OCI-LY3 (cell line): ENCODE measurements at regions not wholly inside any gene's neighbourhood (a gene's known extent, or its start where the extent isn't known, plus 50 kb on each side); places are given as distances from the start of the nearest gene placed in this dataset.

Experiments
- H2AFZ ChIP-seq: fragments of 200-600, 300-600 bp; shearing (Covaris generic); 2 replicates; pipeline ENCODE4 v1.6.0; 2014; ENCODE audit warnings: antibody characterized with exemption, low read depth, low read length
- H3K27ac ChIP-seq: fragments of 200-600, 300-600 bp; sonication (generic); 2 replicates; pipeline ENCODE4 v1.5.1; 2014; ENCODE audit warnings: mild to moderate bottlenecking, low read length, moderate library complexity, mixed read lengths
- H3K27me3 ChIP-seq: fragments of 200-600, 300-600 bp; sonication (generic); 2 replicates; pipeline ENCODE4 v1.6.1; 2014; ENCODE audit warnings: low read depth, low read length, mixed read lengths
- H3K36me3 ChIP-seq: fragments of 200-600, 300-600 bp; sonication (generic); replicated peaks from 2 replicates; pipeline ENCODE3; 2014; ENCODE audit warnings: low read depth, low read length, mixed read lengths
- H3K4me1 ChIP-seq: fragments of 300-600, 200-600 bp; sonication (generic); 2 replicates; pipeline ENCODE4 v1.6.1; 2014; ENCODE audit warnings: low read length, mixed read lengths
- H3K4me2 ChIP-seq: fragments of 200-600, 300-600 bp; sonication (generic); 2 replicates; pipeline ENCODE4 v1.6.1; 2014; ENCODE audit warnings: low read length, mixed read lengths
- H3K4me3 ChIP-seq: fragments of 300-600, 200-600 bp; sonication (generic); 2 replicates; pipeline ENCODE4 v1.5.1; 2014; ENCODE audit warnings: antibody characterized with exemption, mild to moderate bottlenecking, low read length, moderate library complexity
- H3K79me2 ChIP-seq: fragments of 300-600, 200-600 bp; shearing (Covaris generic); 2 replicates; pipeline ENCODE4 v1.6.1; 2014; ENCODE audit warnings: mild to moderate bottlenecking, low read length, mixed read lengths
- H3K9ac ChIP-seq: fragments of 300-600, 200-600 bp; shearing (Covaris generic); 2 replicates; pipeline ENCODE4 v1.6.0; 2014; ENCODE audit warnings: mild to moderate bottlenecking, low read length, moderate library complexity
- H3K9me3 ChIP-seq: fragments of 200-600, 300-600 bp; shearing (Covaris generic); 2 replicates; pipeline ENCODE4 v1.6.1; 2014; ENCODE audit warnings: low read length, mixed read lengths; ENCODE audit not compliant: insufficient read depth
- H4K20me1 ChIP-seq: fragments of 200-600, 300-600 bp; sonication (generic); 2 replicates; pipeline ENCODE4 v1.6.1; 2016; ENCODE audit warnings: low read length, mixed read lengths; ENCODE audit not compliant: insufficient read depth
- EZH2phosphoT487 ChIP-seq: fragments of 200-600 bp; shearing (Covaris generic); IDR thresholded peaks from 2 replicates; pipeline ENCODE4 v1.6.1; 2018; ENCODE audit warnings: antibody characterized with exemption, mixed run types, low read depth
- TF ChIP-seq, protein P1 (sequence below): fragments of 200-600, 300-600 bp; sonication (generic); IDR thresholded peaks from 2 replicates; pipeline ENCODE4 v1.5.1; 2014; ENCODE audit warnings: antibody characterized with exemption, low read length, low read depth

DNA sequence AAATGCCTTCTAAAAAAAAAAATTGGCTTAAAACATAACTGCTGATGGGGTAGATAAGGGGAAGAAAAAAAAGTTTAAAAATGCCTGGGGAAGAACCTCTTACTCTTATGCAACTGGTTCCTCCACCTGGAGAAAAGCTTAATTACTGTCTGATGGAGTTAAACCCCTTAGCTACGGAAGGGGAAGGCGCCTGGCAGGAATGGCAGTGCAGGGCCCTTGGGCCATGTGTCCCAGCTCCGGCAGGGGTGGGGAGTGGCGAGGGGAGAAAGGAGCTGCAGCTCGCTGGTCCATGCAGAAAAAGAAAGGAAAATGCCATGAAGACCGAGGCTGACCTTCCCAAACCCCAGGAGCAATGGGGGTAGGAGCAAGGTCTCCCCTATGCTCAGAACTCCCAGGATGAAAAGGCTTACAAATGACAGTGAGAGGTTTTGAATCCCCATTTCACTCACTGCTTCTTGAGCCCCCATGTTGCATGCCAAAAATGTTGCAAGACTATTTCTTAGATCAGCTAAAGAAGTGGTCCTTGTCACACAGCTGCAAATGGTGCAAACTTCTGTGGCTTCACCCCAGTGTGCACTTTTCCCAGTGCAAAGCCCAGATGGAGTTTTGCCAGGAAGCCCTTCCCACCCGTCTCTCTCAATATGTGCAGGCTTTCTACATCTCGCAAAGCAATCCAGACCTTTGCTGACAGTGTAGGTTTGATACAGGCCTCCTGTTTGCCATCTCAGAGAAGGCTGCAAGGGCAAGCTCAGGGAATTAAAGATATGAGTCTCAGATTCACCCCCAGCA lies 204.8 kb upstream of the CT83 start:
- Histone ChIP-seq H3K9me3 (no peaks in the 10 kb centered on the region), H3K4me2 (no peak overlapping the region), H3K4me1 (no peaks in the 10 kb centered on the region), H2AFZ (no peak overlapping the region), H3K79me2 (no peaks in the 10 kb centered on the region), H3K27me3 (no peaks in the 10 kb centered on the region), H3K9ac (no peak overlapping the region), H3K4me3 (no peak overlapping the region), H3K36me3 (no peaks in the 10 kb centered on the region), H3K27ac (no peak overlapping the region), H4K20me1 (no peaks in the 10 kb centered on the region)
- TF ChIP-seq, protein P1, sequence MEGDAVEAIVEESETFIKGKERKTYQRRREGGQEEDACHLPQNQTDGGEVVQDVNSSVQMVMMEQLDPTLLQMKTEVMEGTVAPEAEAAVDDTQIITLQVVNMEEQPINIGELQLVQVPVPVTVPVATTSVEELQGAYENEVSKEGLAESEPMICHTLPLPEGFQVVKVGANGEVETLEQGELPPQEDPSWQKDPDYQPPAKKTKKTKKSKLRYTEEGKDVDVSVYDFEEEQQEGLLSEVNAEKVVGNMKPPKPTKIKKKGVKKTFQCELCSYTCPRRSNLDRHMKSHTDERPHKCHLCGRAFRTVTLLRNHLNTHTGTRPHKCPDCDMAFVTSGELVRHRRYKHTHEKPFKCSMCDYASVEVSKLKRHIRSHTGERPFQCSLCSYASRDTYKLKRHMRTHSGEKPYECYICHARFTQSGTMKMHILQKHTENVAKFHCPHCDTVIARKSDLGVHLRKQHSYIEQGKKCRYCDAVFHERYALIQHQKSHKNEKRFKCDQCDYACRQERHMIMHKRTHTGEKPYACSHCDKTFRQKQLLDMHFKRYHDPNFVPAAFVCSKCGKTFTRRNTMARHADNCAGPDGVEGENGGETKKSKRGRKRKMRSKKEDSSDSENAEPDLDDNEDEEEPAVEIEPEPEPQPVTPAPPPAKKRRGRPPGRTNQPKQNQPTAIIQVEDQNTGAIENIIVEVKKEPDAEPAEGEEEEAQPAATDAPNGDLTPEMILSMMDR = no peak
- TF ChIP-seq EZH2phosphoT487 = no peak

DNA sequence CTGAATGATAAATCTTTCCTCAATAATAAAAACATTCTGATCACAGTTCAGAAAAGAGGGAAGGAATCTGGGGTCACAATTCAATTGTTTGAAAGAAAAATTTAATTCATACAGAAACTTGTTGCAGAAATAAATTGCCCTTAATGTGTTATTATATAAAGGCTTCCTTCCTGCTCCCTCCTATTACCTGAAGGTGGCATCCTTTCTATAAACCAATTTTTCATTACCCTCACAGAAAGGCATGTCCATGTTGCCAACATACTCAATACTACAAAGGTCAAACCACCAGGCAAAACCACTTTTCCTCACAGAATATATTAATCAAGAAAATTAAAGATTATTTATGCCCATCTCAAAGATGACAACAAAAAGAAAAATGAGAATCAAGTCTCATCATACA lies 194.3 kb upstream of the CT83 start:
- no peak overlapping the region for H3K4me3 ChIP-seq
- H3K27me3 ChIP-seq = no peaks in the 10 kb centered on the region
- H3K4me2 ChIP-seq = no peak overlapping the region
- H4K20me1 ChIP-seq = no peaks in the 10 kb centered on the region
- H3K79me2 ChIP-seq = no peaks in the 10 kb centered on the region
- H3K4me1 ChIP-seq = no peaks in the 10 kb centered on the region
- no peaks in the 10 kb centered on the region for H3K9me3 ChIP-seq
- H3K27ac ChIP-seq = no peak overlapping the region
- H2AFZ ChIP-seq = no peak overlapping the region
- TF ChIP-seq EZH2phosphoT487 = no peak
- TF ChIP-seq, protein P1 = peak; percentile 29
- H3K9ac ChIP-seq = no peak overlapping the region
- no peaks in the 10 kb centered on the region for H3K36me3 ChIP-seq

DNA sequence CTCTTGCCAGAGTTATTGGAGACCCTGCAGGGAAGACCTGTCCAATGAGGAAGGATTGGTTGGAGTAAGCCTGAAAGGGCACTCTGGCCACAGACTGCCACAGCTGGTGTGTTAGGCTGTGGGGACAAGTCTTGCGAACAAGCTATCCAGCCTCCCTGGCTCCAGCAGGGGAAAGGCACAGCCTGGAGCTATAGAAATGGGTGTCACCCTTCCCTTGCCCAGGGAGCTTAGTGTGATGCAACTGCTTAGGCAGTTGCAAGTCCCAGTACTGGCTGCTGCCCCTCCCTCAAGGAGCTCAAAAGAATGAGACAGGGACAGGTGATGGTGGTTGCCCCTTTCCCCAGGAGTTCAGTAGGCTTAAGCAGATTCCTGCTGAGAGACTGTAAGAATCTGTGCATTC lies 165.7 kb upstream of the CT83 start:
- H3K79me2 ChIP-seq = no peaks in the 10 kb centered on the region
- no peak overlapping the region for H2AFZ ChIP-seq
- no peaks in the 10 kb centered on the region for H3K4me1 ChIP-seq
- H4K20me1 ChIP-seq = no peaks in the 10 kb centered on the region
- no peaks in the 10 kb centered on the region for H3K9me3 ChIP-seq
- TF ChIP-seq, protein P1 = no peak
- no peak for TF ChIP-seq EZH2phosphoT487
- H3K9ac ChIP-seq = no peak overlapping the region
- no peaks in the 10 kb centered on the region for H3K36me3 ChIP-seq
- H3K4me3 ChIP-seq = no peak overlapping the region
- H3K27me3 ChIP-seq = no peaks in the 10 kb centered on the region
- H3K4me2 ChIP-seq = no peak overlapping the region
- no peak overlapping the region for H3K27ac ChIP-seq

DNA sequence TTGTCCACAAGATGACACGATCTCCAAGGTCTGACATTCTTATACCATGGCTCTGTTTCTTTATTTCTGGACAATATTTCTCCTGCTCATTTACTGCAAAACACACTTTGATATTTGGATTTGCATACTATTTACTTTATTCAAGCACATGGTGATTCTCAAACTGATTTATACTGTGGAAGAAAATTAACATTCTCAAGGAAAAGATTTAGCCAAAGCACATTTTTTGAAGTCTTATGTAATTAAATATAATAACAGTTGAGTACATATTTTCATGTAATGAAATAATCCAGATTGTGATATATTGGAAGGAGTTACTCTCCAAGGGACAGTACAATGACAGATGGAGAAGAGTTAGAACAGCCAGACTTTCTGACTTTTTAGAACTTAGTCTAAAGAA lies 155.8 kb upstream of the CT83 start:
- TF ChIP-seq EZH2phosphoT487 = no peak
- no peak overlapping the region for H2AFZ ChIP-seq
- H3K4me1 ChIP-seq = no peaks in the 10 kb centered on the region
- H3K4me3 ChIP-seq = no peak overlapping the region
- no peak overlapping the region for H3K4me2 ChIP-seq
- no peaks in the 10 kb centered on the region for H3K27me3 ChIP-seq
- H3K36me3 ChIP-seq = no peaks in the 10 kb centered on the region
- no peak overlapping the region for H3K27ac ChIP-seq
- H3K9me3 ChIP-seq = no peaks in the 10 kb centered on the region
- no peak overlapping the region for H3K9ac ChIP-seq
- H3K79me2 ChIP-seq = no peaks in the 10 kb centered on the region
- H4K20me1 ChIP-seq = no peaks in the 10 kb centered on the region
